ENCODE measurements at regions not wholly inside any gene's neighbourhood (a gene's known extent, or its start where the extent isn't known, plus 50 kb on each side); places are given as distances from the start of the nearest gene placed in this dataset.

- TF ChIP-seq POLR2A (IDR thresholded peaks at IDR 0.05; ENCODE audit: low read depth, low read length) (no peak), FOS (IDR thresholded peaks at IDR 0.05; ENCODE audit: low read depth, low read length) (no peak), RFX5 (IDR thresholded peaks at IDR 0.05; ENCODE audit: low read depth, low read length) (no peak), BHLHE40 (IDR thresholded peaks at IDR 0.05; ENCODE audit: low read depth, low read length) (no peak), CTCF (conservative IDR thresholded peaks at IDR 0.05; ENCODE audit: low read depth, low read length) (peak; percentile 52), USF2 (IDR thresholded peaks at IDR 0.05; ENCODE audit: low read depth, low read length) (no peak)
Observed at GRCh38 chrX:10769195-10769594, 148.8 kb upstream of the MID1 start.
